Stimulated activated CD4-positive, alpha-beta T cell treated with anti-CD3 and anti-CD28 coated beads, Interleukin-1b, Interleukin-23, amount 100 ng/mL, for 4 hours (primary cell): ENCODE measurements at regions not wholly inside any gene's neighbourhood (a gene's known extent, or its start where the extent isn't known, plus 50 kb on each side); places are given as distances from the start of the nearest gene placed in this dataset.
A peak's percentile ranks its signal among the peaks of the same experiment; 100 is the strongest.
"Not testable (repeated sequence)": the region's sequence is repeated elsewhere in the genome, so short reads cannot be mapped to it uniquely, and the experiment has no call there.

ENCODE experiments used
- DNase-seq, 2 donors: peaks; one replicate each; pipeline ENCODE4 v3.0.0-alpha.2; 2020; ENCODE audit warnings: low read depth in 2 of 2

DNA sequence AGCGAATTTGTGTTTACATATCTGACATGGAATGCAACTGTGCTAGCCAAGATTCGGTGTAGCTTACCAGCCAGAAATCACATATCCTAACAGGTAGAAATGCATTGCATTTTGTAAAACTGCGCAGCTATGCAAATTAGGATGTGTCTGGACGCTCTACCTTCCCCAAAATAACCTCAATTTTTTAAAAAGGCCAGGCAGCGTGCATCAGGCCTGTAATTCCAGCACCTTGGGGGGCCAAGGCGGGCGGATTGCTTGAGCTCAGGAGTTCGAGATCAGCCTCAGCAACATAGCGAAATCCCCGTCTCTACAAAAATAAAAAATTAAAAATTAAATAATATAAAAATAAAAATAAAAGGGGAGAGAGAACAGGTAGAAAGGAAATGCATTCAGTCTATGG is 305.0 kb downstream of the TYW1 start:
- no peak for DNase-seq

- peak; percentile 94 to 97 for DNase-seq
Observed at GRCh38 chr7:67302113-67303039, 305.7 kb downstream of the TYW1 start.

- DNase-seq = not testable (repeated sequence)
Observed at GRCh38 chr7:67304846-67305245, 308.2 kb downstream of the TYW1 start.

- no peak for DNase-seq
Observed at GRCh38 chr7:67306331-67306730, 309.7 kb downstream of the TYW1 start.

- DNase-seq = no peak
Observed at GRCh38 chr7:67309764-67310549, 313.3 kb downstream of the TYW1 start.

DNA sequence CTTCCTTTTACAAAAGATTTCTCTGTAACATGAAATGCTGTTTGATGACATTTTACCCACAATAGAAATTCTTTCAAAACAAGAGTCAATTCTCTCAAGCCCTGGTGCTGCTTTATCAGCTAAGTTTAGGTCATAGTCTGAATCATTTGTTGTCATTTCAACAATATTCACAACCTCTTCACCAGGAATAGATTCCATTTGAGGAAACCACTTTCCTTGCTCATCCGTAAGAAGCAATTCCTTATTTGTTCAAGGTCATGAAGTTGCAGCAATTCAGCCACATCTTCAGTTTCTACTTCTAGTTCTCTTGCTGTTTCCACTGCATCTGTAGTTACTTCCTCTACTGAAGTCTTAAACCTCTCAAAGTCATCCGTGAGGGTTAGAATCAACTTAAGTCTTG is 315.3 kb downstream of the TYW1 start:
- DNase-seq = no peak

DNA sequence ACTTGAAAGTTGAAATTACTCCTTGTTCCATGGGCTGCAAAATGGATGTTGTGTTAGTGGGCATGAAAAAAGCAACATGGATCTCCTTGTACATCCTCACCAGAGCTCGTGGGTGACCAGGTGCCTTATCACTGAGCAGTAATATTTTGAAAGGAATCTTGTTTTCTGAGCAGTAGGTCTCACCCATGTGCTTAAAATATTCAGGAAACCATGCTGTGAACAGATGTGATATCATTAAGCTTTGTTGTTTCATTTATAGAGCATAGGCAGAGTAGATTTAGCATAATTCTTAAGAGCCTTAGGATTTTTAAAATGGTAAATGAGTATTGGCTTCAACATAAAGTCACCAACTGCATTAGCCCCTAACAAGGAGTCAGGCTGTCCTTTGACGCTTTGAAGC is 316.6 kb downstream of the TYW1 start:
- DNase-seq = no peak

DNA sequence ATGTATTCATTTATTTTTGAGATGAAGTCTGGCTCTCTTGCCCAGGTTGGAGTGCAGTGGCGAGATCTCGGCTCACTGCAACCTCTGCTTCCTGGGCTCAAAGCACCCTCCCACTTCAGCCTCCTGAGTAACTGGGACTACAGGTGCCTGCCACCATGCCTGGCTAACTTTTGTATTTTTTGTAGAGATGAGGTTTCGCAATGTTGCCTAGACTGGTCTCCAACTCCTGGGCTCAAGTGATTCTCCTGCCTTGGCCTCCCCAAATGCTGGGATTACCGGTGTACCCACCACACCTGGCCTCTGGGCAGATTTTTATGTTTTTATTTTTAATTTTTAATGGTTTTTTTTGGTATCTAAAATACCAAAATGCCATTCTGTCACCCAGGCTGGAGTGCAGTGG is 320.3 kb downstream of the TYW1 start:
- DNase-seq = not testable (repeated sequence)

- DNase-seq = not testable (repeated sequence)
Observed at GRCh38 chr7:67328257-67328656, 331.6 kb downstream of the TYW1 start.

DNA sequence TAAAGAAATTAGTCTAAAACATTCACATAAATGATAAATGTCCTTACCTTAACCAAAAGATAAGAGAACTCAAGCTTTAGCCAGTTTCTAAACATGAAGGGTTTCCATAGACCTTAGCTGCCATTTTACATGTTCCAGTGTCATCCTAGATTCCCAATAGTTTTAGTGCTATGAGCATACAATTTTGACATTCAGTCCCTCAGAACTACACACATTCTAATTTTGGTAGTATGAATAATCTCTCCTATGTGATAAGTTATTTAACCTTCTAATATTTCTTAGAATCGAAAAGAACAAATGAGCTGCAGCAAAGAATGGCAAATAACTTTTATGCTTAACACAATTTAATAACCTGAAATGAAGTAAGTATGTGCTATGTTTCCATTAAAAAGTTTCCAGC is 338.5 kb downstream of the TYW1 start:
- not testable (repeated sequence) for DNase-seq

DNA sequence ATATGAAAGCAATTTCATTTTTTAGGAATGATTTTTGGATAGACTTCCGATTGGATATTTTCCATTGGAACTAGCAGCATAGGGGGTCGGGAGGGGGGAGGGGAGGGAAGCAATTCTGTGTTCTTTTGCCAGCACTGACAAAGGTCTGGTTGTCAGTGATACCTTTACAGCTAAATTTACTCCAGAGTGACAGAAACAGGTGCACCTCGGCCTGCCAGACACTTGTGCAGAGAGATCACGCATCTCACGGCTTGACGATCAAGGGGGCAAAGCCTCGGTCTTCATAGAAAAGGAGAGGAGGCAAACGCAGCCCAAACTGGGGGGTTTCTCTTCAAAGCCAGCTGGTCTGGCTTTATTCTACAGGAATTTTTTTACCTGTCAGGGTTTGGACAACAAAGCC is 339.0 kb downstream of the TYW1 start:
- not testable (repeated sequence) for DNase-seq

- DNase-seq = not testable (repeated sequence)
Observed at GRCh38 chr7:67338545-67338944, 341.9 kb downstream of the TYW1 start.

- no peak for DNase-seq
Observed at GRCh38 chr7:67341153-67341768, 344.6 kb downstream of the TYW1 start.

- no peak for DNase-seq
Observed at GRCh38 chr7:67343114-67343513, 346.5 kb downstream of the TYW1 start.

DNA sequence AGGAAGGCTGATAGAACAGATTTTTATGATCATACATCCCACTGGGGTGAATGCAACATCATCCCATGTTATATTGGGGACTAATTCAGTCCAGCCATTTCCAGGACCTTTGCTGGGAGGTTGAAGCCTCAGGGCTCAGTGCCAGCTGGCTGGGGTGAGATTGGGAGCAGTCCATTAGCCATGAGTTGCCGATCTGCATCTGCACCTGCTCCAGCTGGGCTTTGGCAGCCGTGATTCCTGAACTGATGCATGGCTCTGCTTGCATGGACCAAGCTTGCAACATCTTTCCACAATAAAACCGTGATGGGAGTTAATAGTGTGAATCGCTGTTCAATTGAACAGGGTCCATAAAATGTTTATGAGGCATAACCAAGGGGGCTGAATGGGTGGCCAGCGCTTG is 346.9 kb downstream of the TYW1 start:
- DNase-seq = no peak

DNA sequence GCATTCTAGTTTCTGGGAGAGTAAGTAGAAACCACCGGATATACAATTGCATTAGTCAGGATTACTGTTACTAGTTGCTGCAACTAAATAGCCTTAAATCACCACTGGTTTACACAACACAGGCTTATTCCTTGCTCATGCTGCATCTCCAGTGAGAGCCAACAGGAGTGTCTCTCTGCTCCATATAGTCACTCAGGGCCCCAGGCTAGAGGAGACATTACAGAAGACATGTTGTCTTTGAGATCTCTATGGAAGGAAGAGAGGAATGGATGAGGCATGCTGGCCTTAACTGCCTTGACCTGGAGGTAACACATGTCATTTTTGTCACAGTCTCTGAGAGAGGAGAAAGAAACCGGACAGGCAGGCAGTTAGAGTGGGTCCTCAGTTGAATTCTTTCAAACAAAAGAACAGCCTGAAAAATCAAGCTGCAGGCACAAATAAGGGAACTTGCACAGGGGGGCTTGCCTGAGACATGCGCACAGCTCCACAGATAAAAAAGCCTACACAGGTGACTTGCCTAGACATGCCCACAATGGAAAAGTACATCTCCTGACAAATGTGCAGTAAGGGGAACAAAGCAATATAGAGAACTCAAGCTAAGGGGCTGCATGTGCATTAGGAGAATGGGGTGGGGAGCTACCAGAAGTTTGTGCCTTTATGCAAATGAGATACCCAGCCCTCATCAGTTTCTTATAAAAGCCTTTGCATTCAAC is 348.0 kb downstream of the TYW1 start:
- DNase-seq = no peak

DNA sequence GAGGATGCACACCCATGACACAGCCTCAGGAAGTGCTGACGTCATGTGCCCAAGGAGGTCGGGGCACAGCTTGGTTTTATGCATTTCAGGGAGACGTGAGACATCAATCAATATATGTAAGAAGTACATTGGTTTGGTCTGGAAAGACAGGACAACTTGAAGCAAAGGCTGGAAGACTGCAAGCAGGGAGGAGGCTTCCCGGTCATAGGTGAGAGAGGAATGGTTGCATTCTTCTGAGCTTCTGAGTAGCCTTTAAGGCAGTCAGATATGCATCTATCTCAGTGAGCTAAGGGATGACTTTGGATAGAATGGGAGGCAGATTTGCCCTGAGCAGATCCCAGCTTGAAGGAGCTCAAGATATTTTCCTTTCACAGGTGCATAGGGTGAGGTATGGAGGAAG is 349.5 kb downstream of the TYW1 start:
- DNase-seq = no peak

DNA sequence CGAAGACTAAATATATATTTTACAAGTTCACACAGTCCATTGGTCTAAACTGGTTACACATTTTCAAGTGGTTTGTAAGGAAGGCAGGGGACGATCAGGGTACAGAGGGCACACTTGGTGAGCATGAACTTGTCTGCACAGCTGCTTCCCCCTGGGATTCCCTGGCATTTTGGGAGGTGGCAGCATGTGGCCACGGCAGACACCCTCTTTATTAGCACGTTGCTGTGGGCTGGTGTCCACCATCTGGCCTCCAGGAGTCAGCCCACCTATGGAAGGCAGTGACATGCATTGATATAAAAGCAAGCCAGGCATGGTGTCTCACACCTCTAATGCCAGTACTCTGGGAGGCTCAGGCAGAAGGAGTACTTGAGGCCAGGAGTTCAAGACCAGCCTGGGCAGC is 350.2 kb downstream of the TYW1 start:
- no peak for DNase-seq

DNA sequence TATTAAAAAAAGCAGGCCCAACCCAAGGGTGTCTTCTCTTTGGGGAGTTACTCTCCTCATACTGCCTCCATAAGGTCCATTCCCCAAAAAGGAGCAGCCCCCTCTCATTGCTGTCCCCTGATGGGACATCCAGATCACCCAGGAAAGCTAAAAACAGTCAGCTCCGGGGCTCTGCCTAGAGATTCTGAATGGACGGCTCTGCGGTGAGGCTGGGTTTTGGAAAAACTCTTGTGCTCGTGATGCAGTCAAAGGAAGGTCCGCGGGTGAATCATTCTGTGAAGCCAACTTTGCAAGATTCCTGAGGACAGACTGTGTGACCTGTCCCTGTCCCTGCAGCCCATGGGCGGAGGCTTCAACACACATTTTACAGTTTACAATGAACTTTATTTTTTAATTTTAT is 351.5 kb downstream of the TYW1 start:
- no peak for DNase-seq

- DNase-seq = not testable (repeated sequence)
Observed at GRCh38 chr7:67357653-67358052, 361.0 kb downstream of the TYW1 start.

- not testable (repeated sequence) for DNase-seq
Observed at GRCh38 chr7:67358316-67358715, 361.7 kb downstream of the TYW1 start.

- not testable (repeated sequence) for DNase-seq
Observed at GRCh38 chr7:67358738-67359137, 362.1 kb downstream of the TYW1 start.
